M059J (cell line): ENCODE measurements at regions not wholly inside any gene's neighbourhood (a gene's known extent, or its start where the extent isn't known, plus 50 kb on each side); places are given as distances from the start of the nearest gene placed in this dataset.
A peak's percentile ranks its signal among the peaks of the same experiment; 100 is the strongest.
"Not testable (repeated sequence)": the region's sequence is repeated elsewhere in the genome, so short reads cannot be mapped to it uniquely, and the experiment has no call there.

ENCODE experiments used
- DNase-seq: peaks from one replicate; pipeline ENCODE4 v3.0.0-alpha.2; 2012; ENCODE audit warnings: low read depth

GRCh38 chr4:183374950-183375555, 52.8 kb upstream of the CLDN24 start:
- DNase-seq: no peak

GRCh38 chr4:183376381-183376780, 54.2 kb upstream of the CLDN24 start:
- no peak for DNase-seq

- no peak for DNase-seq
Measured at GRCh38 chr4:183377491-183377890, 55.3 kb upstream of the CLDN24 start.

- not testable (repeated sequence) for DNase-seq
Measured at GRCh38 chr4:183378347-183378746, 56.1 kb upstream of the CLDN24 start.

GRCh38 chr4:183380901-183381300, 58.7 kb upstream of the CLDN24 start:
- DNase-seq: no peak

GRCh38 chr4:183383606-183384005, 60.8 kb upstream of the CDKN2AIP start:
- DNase-seq: no peak

- DNase-seq: no peak
Measured at GRCh38 chr4:183384516-183384915, 59.9 kb upstream of the CDKN2AIP start.

GRCh38 chr4:183384983-183385382, 59.5 kb upstream of the CDKN2AIP start:
- DNase-seq: no peak

GRCh38 chr4:183388021-183388420, 56.4 kb upstream of the CDKN2AIP start:
- no peak for DNase-seq

- DNase-seq: no peak
Measured at GRCh38 chr4:183388777-183389176, 55.7 kb upstream of the CDKN2AIP start.

- DNase-seq: peak; percentile 30
Measured at GRCh38 chr4:183390374-183390773, 54.1 kb upstream of the CDKN2AIP start.

GRCh38 chr4:183391204-183391603, 53.2 kb upstream of the CDKN2AIP start:
- DNase-seq: no peak

GRCh38 chr4:183392377-183392776, 52.1 kb upstream of the CDKN2AIP start:
- no peak for DNase-seq

GRCh38 chr4:183393446-183393845, 51.0 kb upstream of the CDKN2AIP start:
- DNase-seq: no peak

- no peak for DNase-seq
Measured at GRCh38 chr4:183394166-183394951, 50.1 kb upstream of the CDKN2AIP start.
